RWPE1 (cell line): ENCODE measurements at regions not wholly inside any gene's neighbourhood (a gene's known extent, or its start where the extent isn't known, plus 50 kb on each side); places are given as distances from the start of the nearest gene placed in this dataset.

Source experiments
- CTCF ChIA-PET: fragments of 350-600 bp; sonication (Branson Sonifier 250); formaldehyde crosslinking; extraction: SDS; loops from one replicate; lab custom pipeline; 2021; lab: Yijun Ruan, JAX
- POLR2A ChIA-PET: fragments of 400-600 bp; formaldehyde crosslinking; extraction: SDS; loops from one replicate; lab custom pipeline; 2020; ENCODE audit warnings: antibody characterized with exemption; ENCODE audit not compliant: low non-redundant PET; lab: Yijun Ruan, JAX
- DNase-seq: peaks from one replicate; pipeline ENCODE4 v3.0.0; 2012; ENCODE audit warnings: low spot score
- H3K27ac ChIP-seq: fragments of 450-650 bp; 2 replicates; pipeline ENCODE4 v1.5.1; 2017
- CTCF ChIP-seq: fragments of 450-650 bp; conservative IDR thresholded peaks from 2 replicates; pipeline ENCODE4 v1.5.1; 2017; ENCODE audit warnings: low read depth, mild to moderate bottlenecking

GRCh38 chr1:80053613-80054012 is 1047.1 kb upstream of the ADGRL4 start:
- no peak for TF ChIP-seq CTCF
- DNase-seq = no peak
- H3K27ac ChIP-seq = peak overlapping the region; percentile 71

GRCh38 chr1:80050523-80050922 is 1044.0 kb upstream of the ADGRL4 start:
- TF ChIP-seq CTCF = no peak
- ChIA-PET POLR2A (no interaction called here), CTCF (interaction anchor here (0.6 kb wide), 1 partner anchor 25 kb away, joined by 3 read pairs; no protein-coding TSS in a partner anchor)
- H3K27ac ChIP-seq = peak overlapping the region; percentile 2; the same call in 1 of the 2 replicates
- DNase-seq = no peak

More at GRCh38 chr1:80053613-80054012, 1047.1 kb upstream of the ADGRL4 start:
- ChIA-PET POLR2A (no interaction called here), CTCF (no interaction called here)

DNA sequence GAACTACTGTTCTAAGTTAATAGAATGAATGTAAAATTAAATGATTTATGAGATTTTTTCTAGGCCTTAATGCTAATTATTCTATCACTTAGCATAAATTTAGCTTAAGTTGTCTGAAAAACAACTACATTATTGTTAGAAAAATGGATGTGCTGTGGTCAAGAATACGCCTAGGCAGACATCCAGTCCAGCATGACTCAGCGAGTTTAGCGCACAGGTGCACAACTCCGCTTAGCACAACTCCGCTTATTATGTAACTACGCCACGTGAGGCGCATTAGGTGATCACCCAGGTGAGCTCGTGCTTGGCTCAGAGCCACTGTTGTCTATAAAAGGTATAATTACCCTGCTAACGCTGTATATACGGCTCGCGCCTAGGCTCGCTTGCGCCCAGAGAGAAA is 1043.6 kb upstream of the ADGRL4 start:
- CTCF ChIA-PET = interaction anchor here (0.6 kb wide), 1 partner anchor 25 kb away, joined by 3 read pairs; no protein-coding TSS in a partner anchor
- TF ChIP-seq CTCF = no peak
- no peak for DNase-seq
- POLR2A ChIA-PET = no interaction called here
- H3K27ac ChIP-seq = peak overlapping the region; percentile 2; the same call in 1 of the 2 replicates

DNA sequence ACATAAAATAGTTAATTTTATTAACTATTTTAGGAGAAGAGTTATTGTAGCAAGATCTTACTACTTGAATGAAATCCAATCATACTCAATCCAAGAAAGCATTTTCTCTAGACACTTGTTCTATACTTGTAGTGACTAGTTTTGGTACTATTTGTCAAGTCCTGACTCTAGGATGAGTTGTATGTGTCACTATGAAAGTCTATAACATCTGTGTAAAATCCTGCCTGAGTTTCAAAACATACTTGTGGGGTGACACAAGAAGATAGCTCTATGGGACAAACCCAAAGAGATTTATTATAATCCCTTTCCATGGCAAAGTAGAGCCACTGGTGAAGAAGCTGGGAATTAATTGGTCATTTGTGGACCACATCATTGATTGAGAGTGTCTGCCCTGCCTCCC is 1042.2 kb upstream of the ADGRL4 start:
- H3K27ac ChIP-seq = no peak overlapping the region
- ChIA-PET CTCF (no interaction called here), POLR2A (no interaction called here)
- no peak for DNase-seq
- TF ChIP-seq CTCF = no peak

- no peak for TF ChIP-seq CTCF
- POLR2A ChIA-PET = no interaction called here
Observed at GRCh38 chr1:80047791-80048190, 1041.3 kb upstream of the ADGRL4 start.

DNA sequence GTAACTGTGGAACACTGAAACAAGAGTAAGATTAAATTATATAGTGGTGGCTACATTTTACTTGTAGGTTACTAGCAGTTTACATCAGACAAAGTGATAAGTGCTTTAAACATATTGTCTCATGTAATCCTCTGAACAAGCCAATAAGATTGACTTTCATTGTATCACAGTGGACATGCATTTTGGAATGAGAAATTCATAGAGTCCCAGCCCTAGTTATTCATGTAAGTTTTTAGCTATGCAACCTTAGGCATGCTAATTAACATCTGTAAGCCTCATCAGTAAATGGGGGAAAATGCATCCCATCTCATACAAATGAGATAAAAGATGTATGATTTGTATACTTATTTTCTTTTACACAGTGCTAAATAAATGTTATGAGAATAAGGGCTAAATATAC is 1038.1 kb upstream of the ADGRL4 start:
- H3K27ac ChIP-seq = no peak overlapping the region
- CTCF ChIA-PET = no interaction called here
- no peak for TF ChIP-seq CTCF
- POLR2A ChIA-PET = no interaction called here
- no peak for DNase-seq

More at GRCh38 chr1:80047791-80048190, 1041.3 kb upstream of the ADGRL4 start:
- no peak for DNase-seq
- no peak overlapping the region for H3K27ac ChIP-seq
- CTCF ChIA-PET = no interaction called here
